ENCODE measurements at regions not wholly inside any gene's neighbourhood (a gene's known extent, or its start where the extent isn't known, plus 50 kb on each side); places are given as distances from the start of the nearest gene placed in this dataset.

GRCh38 chr2:38127277-38127676 is 51.3 kb upstream of the CYP1B1 start:
- TF ChIP-seq CTCF (IDR thresholded peaks at IDR 0.05) = no peak
- no peak for TF ChIP-seq POLR2A (IDR thresholded peaks at IDR 0.05)

Data from thyroid gland (tissue), 4 donors.